Hematopoietic multipotent progenitor cell treated with erythropoietin and hydrocortisone succinate and interleukin-3 and kit ligand, for 6 days (in vitro differentiated cells): ENCODE measurements at regions not wholly inside any gene's neighbourhood (a gene's known extent, or its start where the extent isn't known, plus 50 kb on each side); places are given as distances from the start of the nearest gene placed in this dataset.
A peak's percentile ranks its signal among the peaks of the same experiment; 100 is the strongest.
"Not testable (repeated sequence)": the region's sequence is repeated elsewhere in the genome, so short reads cannot be mapped to it uniquely, and the experiment has no call there.

ENCODE experiments used
- DNase-seq: peaks from one replicate; pipeline ENCODE4 v3.0.0-alpha.2; 2015

- no peak for DNase-seq
Observed at GRCh38 chr5:38645508-38645907, 89.1 kb upstream of the LIFR start.

- DNase-seq, result no peak
Observed at GRCh38 chr5:38648703-38649291, 92.4 kb upstream of the LIFR start.

- DNase-seq, result no peak
Observed at GRCh38 chr5:38650540-38650939, 94.1 kb upstream of the LIFR start.

GRCh38 chr5:38650946-38651345 lies 94.5 kb upstream of the LIFR start:
- no peak for DNase-seq

- no peak for DNase-seq
Observed at GRCh38 chr5:38651806-38652205, 95.4 kb upstream of the LIFR start.

- DNase-seq, result no peak
Observed at GRCh38 chr5:38653389-38653788, 96.9 kb upstream of the LIFR start.

GRCh38 chr5:38655691-38656090 lies 99.2 kb upstream of the LIFR start:
- DNase-seq, result no peak

GRCh38 chr5:38656568-38656967 lies 100.1 kb upstream of the LIFR start:
- no peak for DNase-seq

- DNase-seq, result no peak
Observed at GRCh38 chr5:38657020-38657419, 100.6 kb upstream of the LIFR start.

GRCh38 chr5:38660194-38660668 lies 103.8 kb upstream of the LIFR start:
- DNase-seq, result no peak

GRCh38 chr5:38662090-38662489 lies 105.6 kb upstream of the LIFR start:
- no peak for DNase-seq

- no peak for DNase-seq
Observed at GRCh38 chr5:38663249-38663648, 106.8 kb upstream of the LIFR start.

GRCh38 chr5:38666668-38667498 lies 110.4 kb upstream of the LIFR start:
- DNase-seq, result peak; percentile 30

GRCh38 chr5:38667499-38667776 lies 111.0 kb upstream of the LIFR start:
- DNase-seq, result no peak

- no peak for DNase-seq
Observed at GRCh38 chr5:38669361-38669880, 113.0 kb upstream of the LIFR start.

GRCh38 chr5:38670066-38670465 lies 113.6 kb upstream of the LIFR start:
- no peak for DNase-seq

GRCh38 chr5:38670878-38671277 lies 114.4 kb upstream of the LIFR start:
- no peak for DNase-seq

- no peak for DNase-seq
Observed at GRCh38 chr5:38672059-38672788, 115.8 kb upstream of the LIFR start.

- DNase-seq, result no peak
Observed at GRCh38 chr5:38673671-38674071, 117.2 kb upstream of the LIFR start.

- DNase-seq, result no peak
Observed at GRCh38 chr5:38675443-38675842, 119.0 kb upstream of the LIFR start.

GRCh38 chr5:38677636-38678035 lies 121.2 kb upstream of the LIFR start:
- DNase-seq, result no peak

GRCh38 chr5:38678076-38678475 lies 121.6 kb upstream of the LIFR start:
- DNase-seq, result no peak

GRCh38 chr5:38678697-38679096 lies 122.3 kb upstream of the LIFR start:
- DNase-seq, result not testable (repeated sequence)
